ENCODE measurements at regions not wholly inside any gene's neighbourhood (a gene's known extent, or its start where the extent isn't known, plus 50 kb on each side); places are given as distances from the start of the nearest gene placed in this dataset.

- TF ChIP-seq GATA2 (IDR thresholded peaks at IDR 0.05; ENCODE audit: low read depth, low read length) (no peak), GATA3 (IDR thresholded peaks at IDR 0.05; ENCODE audit: low read depth, low read length) (no peak)
These were observed 221.2 kb upstream of the STK26 start for GRCh38 chrX:131801911-131802310.
